Esophagus squamous epithelium (tissue), 4 donors: ENCODE measurements at regions not wholly inside any gene's neighbourhood (a gene's known extent, or its start where the extent isn't known, plus 50 kb on each side); places are given as distances from the start of the nearest gene placed in this dataset.

Experiments
- POLR2A ChIP-seq, 4 donors: fragments of 450-650 bp; IDR thresholded peaks; one replicate each; pipeline ENCODE4 v1.6.1; 2017; ENCODE audit warnings: antibody characterized with exemption in 4 of 4, mild to moderate bottlenecking in 4 of 4, moderate library complexity in 3 of 4
- TF ChIP-seq, protein P1 (sequence below), 6 experiments: fragments of 450-650 bp in 4 of 6; fragments of 200-600 bp in 2 of 6; sonication (generic) in 2 of 6; IDR thresholded peaks; one replicate each; pipeline ENCODE4 v1.5.1; 2016 to 2019; ENCODE audit warnings: antibody characterized with exemption in 6 of 6, mild to moderate bottlenecking in 4 of 6, moderate library complexity in 4 of 6

DNA sequence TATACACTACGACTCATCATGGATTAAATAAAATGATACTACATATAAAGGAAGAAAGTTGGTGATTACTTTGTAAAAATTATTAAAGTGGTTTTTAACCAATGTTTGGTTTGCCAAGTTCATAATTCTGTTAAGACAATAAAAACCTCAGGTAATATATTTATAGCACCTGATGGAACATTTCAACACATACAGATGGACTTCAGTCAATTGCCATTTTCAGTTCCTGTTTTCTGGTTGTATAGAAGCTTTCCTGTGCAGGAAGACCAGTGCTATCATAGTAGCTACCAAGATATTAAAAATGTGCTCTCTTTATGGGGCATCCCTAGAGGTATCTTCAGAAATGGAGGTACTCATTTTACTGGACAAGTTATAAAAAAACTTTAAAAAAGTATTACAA, 1686.4 kb downstream of the GRIK2 start:
- TF ChIP-seq, protein P1, sequence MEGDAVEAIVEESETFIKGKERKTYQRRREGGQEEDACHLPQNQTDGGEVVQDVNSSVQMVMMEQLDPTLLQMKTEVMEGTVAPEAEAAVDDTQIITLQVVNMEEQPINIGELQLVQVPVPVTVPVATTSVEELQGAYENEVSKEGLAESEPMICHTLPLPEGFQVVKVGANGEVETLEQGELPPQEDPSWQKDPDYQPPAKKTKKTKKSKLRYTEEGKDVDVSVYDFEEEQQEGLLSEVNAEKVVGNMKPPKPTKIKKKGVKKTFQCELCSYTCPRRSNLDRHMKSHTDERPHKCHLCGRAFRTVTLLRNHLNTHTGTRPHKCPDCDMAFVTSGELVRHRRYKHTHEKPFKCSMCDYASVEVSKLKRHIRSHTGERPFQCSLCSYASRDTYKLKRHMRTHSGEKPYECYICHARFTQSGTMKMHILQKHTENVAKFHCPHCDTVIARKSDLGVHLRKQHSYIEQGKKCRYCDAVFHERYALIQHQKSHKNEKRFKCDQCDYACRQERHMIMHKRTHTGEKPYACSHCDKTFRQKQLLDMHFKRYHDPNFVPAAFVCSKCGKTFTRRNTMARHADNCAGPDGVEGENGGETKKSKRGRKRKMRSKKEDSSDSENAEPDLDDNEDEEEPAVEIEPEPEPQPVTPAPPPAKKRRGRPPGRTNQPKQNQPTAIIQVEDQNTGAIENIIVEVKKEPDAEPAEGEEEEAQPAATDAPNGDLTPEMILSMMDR (IDR thresholded peaks at IDR 0.05), result no peak
- TF ChIP-seq POLR2A (IDR thresholded peaks at IDR 0.05), result no peak
